ENCODE measurements at regions not wholly inside any gene's neighbourhood (a gene's known extent, or its start where the extent isn't known, plus 50 kb on each side); places are given as distances from the start of the nearest gene placed in this dataset.

- TF ChIP-seq TAF1 (IDR thresholded peaks at IDR 0.05; ENCODE audit: borderline replicate concordance, low read depth, low read length) (no peak), CHD2 (IDR thresholded peaks at IDR 0.05; ENCODE audit: low read length, partially characterized antibody) (no peak), RCOR1 (IDR thresholded peaks at IDR 0.05; ENCODE audit: low read length) (no peak)
- TF ChIP-seq, protein P1, sequence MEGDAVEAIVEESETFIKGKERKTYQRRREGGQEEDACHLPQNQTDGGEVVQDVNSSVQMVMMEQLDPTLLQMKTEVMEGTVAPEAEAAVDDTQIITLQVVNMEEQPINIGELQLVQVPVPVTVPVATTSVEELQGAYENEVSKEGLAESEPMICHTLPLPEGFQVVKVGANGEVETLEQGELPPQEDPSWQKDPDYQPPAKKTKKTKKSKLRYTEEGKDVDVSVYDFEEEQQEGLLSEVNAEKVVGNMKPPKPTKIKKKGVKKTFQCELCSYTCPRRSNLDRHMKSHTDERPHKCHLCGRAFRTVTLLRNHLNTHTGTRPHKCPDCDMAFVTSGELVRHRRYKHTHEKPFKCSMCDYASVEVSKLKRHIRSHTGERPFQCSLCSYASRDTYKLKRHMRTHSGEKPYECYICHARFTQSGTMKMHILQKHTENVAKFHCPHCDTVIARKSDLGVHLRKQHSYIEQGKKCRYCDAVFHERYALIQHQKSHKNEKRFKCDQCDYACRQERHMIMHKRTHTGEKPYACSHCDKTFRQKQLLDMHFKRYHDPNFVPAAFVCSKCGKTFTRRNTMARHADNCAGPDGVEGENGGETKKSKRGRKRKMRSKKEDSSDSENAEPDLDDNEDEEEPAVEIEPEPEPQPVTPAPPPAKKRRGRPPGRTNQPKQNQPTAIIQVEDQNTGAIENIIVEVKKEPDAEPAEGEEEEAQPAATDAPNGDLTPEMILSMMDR (IDR thresholded peaks at IDR 0.05): no peak; the same call in 1 of the 2 replicates
Measured at GRCh38 chr20:54320148-54320607, 112.3 kb downstream of the PFDN4 start.

Measured in SK-N-SH (cell line).